DND-41 (cell line): ENCODE measurements at regions not wholly inside any gene's neighbourhood (a gene's known extent, or its start where the extent isn't known, plus 50 kb on each side); places are given as distances from the start of the nearest gene placed in this dataset.

ENCODE experiments used
- EZH2 ChIP-seq: IDR thresholded peaks from 3 replicates; pipeline ENCODE4 v1.6.1; 2012; ENCODE audit warnings: borderline replicate concordance, low read depth, mild to moderate bottlenecking, moderate library complexity, low read length, inconsistent platforms; ENCODE audit not compliant: severe bottlenecking
- TF ChIP-seq, protein P1 (sequence below): IDR thresholded peaks from 2 replicates; pipeline ENCODE4 v1.5.1; 2012; ENCODE audit warnings: borderline replicate concordance, low read length, moderate library complexity, mild to moderate bottlenecking; ENCODE audit not compliant: poor library complexity, severe bottlenecking; ENCODE audit errors: extremely low read depth

DNA sequence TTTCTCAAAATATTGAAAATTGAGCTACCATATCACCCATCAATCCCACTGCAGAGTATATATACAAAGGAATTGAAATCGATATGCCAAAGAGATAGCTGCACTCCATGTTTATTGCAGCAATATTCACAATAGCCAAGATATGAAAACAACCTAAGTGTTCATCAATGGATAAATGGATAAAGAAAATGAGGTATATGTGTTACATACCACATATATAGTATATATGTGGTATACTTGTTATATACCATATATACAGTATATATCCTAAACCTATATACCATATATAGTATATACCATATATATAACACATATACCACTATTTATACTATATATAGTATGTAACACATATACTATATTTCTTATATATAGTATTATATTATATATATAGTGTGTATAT is 313.3 kb downstream of the ZNF608 start:
- TF ChIP-seq, protein P1, sequence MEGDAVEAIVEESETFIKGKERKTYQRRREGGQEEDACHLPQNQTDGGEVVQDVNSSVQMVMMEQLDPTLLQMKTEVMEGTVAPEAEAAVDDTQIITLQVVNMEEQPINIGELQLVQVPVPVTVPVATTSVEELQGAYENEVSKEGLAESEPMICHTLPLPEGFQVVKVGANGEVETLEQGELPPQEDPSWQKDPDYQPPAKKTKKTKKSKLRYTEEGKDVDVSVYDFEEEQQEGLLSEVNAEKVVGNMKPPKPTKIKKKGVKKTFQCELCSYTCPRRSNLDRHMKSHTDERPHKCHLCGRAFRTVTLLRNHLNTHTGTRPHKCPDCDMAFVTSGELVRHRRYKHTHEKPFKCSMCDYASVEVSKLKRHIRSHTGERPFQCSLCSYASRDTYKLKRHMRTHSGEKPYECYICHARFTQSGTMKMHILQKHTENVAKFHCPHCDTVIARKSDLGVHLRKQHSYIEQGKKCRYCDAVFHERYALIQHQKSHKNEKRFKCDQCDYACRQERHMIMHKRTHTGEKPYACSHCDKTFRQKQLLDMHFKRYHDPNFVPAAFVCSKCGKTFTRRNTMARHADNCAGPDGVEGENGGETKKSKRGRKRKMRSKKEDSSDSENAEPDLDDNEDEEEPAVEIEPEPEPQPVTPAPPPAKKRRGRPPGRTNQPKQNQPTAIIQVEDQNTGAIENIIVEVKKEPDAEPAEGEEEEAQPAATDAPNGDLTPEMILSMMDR = no peak
- no peak for TF ChIP-seq EZH2
